Fibroblast of skin of scalp (primary cell): ENCODE measurements at regions not wholly inside any gene's neighbourhood (a gene's known extent, or its start where the extent isn't known, plus 50 kb on each side); places are given as distances from the start of the nearest gene placed in this dataset.

Source experiments
- DNase-seq: peaks from one replicate; pipeline ENCODE4 v3.0.0-alpha.2; 2013

GRCh38 chr2:107322416-107322815 lies 436.4 kb upstream of the ST6GAL2 start:
- DNase-seq, result no peak

- DNase-seq, result no peak
Measured at GRCh38 chr2:107323946-107324565, 438.1 kb upstream of the ST6GAL2 start.

GRCh38 chr2:107325981-107326786 lies 440.2 kb upstream of the ST6GAL2 start:
- peak; percentile 93 for DNase-seq

GRCh38 chr2:107334306-107334705 lies 448.3 kb upstream of the ST6GAL2 start:
- DNase-seq, result peak; percentile 77

- peak; percentile 91 for DNase-seq
Measured at GRCh38 chr2:107336526-107336925, 450.6 kb upstream of the ST6GAL2 start.

GRCh38 chr2:107337209-107337898 lies 451.4 kb upstream of the ST6GAL2 start:
- DNase-seq, result peak; percentile 96

GRCh38 chr2:107338059-107338458 lies 452.1 kb upstream of the ST6GAL2 start:
- DNase-seq, result peak; percentile 67

GRCh38 chr2:107338571-107338970 lies 452.6 kb upstream of the ST6GAL2 start:
- DNase-seq, result no peak

- no peak for DNase-seq
Measured at GRCh38 chr2:107340955-107341354, 455.0 kb upstream of the ST6GAL2 start.

GRCh38 chr2:107349329-107349728 lies 463.4 kb upstream of the ST6GAL2 start:
- DNase-seq, result no peak

GRCh38 chr2:107354175-107354574 lies 468.2 kb upstream of the ST6GAL2 start:
- DNase-seq, result peak; percentile 90

GRCh38 chr2:107358362-107358761 lies 468.3 kb upstream of the RGPD4 start:
- DNase-seq, result no peak

GRCh38 chr2:107359021-107359420 lies 467.7 kb upstream of the RGPD4 start:
- no peak for DNase-seq

GRCh38 chr2:107361751-107362381 lies 464.8 kb upstream of the RGPD4 start:
- no peak for DNase-seq

GRCh38 chr2:107362993-107363392 lies 463.7 kb upstream of the RGPD4 start:
- DNase-seq, result peak; percentile 54

GRCh38 chr2:107363806-107364205 lies 462.9 kb upstream of the RGPD4 start:
- DNase-seq, result no peak

- no peak for DNase-seq
Measured at GRCh38 chr2:107364361-107364950, 462.2 kb upstream of the RGPD4 start.

- peak; percentile 30 for DNase-seq
Measured at GRCh38 chr2:107374249-107374648, 452.4 kb upstream of the RGPD4 start.

- DNase-seq, result no peak
Measured at GRCh38 chr2:107376909-107377308, 449.8 kb upstream of the RGPD4 start.

GRCh38 chr2:107380912-107381311 lies 445.8 kb upstream of the RGPD4 start:
- DNase-seq, result no peak

- DNase-seq, result no peak
Measured at GRCh38 chr2:107383691-107384090, 443.0 kb upstream of the RGPD4 start.

GRCh38 chr2:107384422-107384821 lies 442.3 kb upstream of the RGPD4 start:
- DNase-seq, result no peak

- DNase-seq, result no peak
Measured at GRCh38 chr2:107385921-107386320, 440.8 kb upstream of the RGPD4 start.
